Keratinocyte (primary cell): ENCODE measurements at regions not wholly inside any gene's neighbourhood (a gene's known extent, or its start where the extent isn't known, plus 50 kb on each side); places are given as distances from the start of the nearest gene placed in this dataset.

Experiments used
- DNase-seq: peaks from one replicate; pipeline ENCODE4 v3.0.0-alpha.2; 2011; ENCODE audit warnings: low read depth, missing footprints, low spot score
- FAIRE-seq: peaks from 2 replicates; lab custom pipeline; 2011; peaks lifted over from hg19 to GRCh38; lab: Jason Lieb, UNC
- H2AFZ ChIP-seq: 2 replicates; pipeline ENCODE4 v1.6.0; 2012; ENCODE audit warnings: low read length, control low read depth, inconsistent platforms; ENCODE audit not compliant: control insufficient read depth
- H3K27ac ChIP-seq: 2 replicates; pipeline ENCODE4 v1.5.1; 2011; ENCODE audit warnings: low read length; ENCODE audit not compliant: control insufficient read depth, insufficient read depth
- H3K27me3 ChIP-seq: 3 replicates; pipeline ENCODE4 v1.6.0; 2011; ENCODE audit warnings: low read length; ENCODE audit not compliant: control insufficient read depth, insufficient read depth; ENCODE audit errors: extremely low read depth
- H3K36me3 ChIP-seq, 2 experiments: 2 replicates in 1 of 2; 3 replicates in 1 of 2; pipeline ENCODE4 v1.5.1; 2011; ENCODE audit warnings: low read length in 2 of 2, mild to moderate bottlenecking in 1 of 2; ENCODE audit not compliant: control insufficient read depth in 2 of 2, insufficient read depth in 2 of 2; ENCODE audit errors: extremely low read depth in 1 of 2
- H3K4me1 ChIP-seq: 3 replicates; pipeline ENCODE4 v1.5.1; 2011; ENCODE audit warnings: low read length; ENCODE audit not compliant: control insufficient read depth, insufficient read depth; ENCODE audit errors: extremely low read depth
- H3K4me2 ChIP-seq: 3 replicates; pipeline ENCODE4 v1.6.0; 2011; ENCODE audit warnings: low read depth, low read length; ENCODE audit not compliant: control insufficient read depth, insufficient read depth; ENCODE audit errors: extremely low read depth
- H3K4me3 ChIP-seq, 3 experiments: fragments of 200-600 bp in 1 of 3; sonication (generic) in 1 of 3; 2 replicates in 2 of 3; 3 replicates in 1 of 3; pipeline ENCODE4 v1.5.1; 2011 to 2016; ENCODE audit warnings: low read length in 3 of 3, mild to moderate bottlenecking in 3 of 3, control low read depth in 2 of 3, inconsistent platforms in 1 of 3, low read depth in 1 of 3, mixed read lengths in 1 of 3, mixed run types in 1 of 3, moderate library complexity in 1 of 3; ENCODE audit not compliant: control insufficient read depth in 2 of 3, insufficient read depth in 2 of 3; ENCODE audit errors: extremely low read depth in 1 of 3
- H3K79me2 ChIP-seq: 2 replicates; pipeline ENCODE4 v1.6.0; 2012; ENCODE audit warnings: low read length; ENCODE audit not compliant: control insufficient read depth, insufficient read depth
- H3K9ac ChIP-seq: 3 replicates; pipeline ENCODE4 v1.6.0; 2011; ENCODE audit warnings: low read length; ENCODE audit not compliant: control insufficient read depth, insufficient read depth; ENCODE audit errors: extremely low read depth
- H3K9me1 ChIP-seq: 3 replicates; pipeline ENCODE4 v1.6.0; 2011; ENCODE audit warnings: low read length; ENCODE audit not compliant: control insufficient read depth, insufficient read depth; ENCODE audit errors: extremely low read depth
- H3K9me3 ChIP-seq: 2 replicates; pipeline ENCODE4 v1.5.1; 2012; ENCODE audit warnings: low read depth, low read length; ENCODE audit not compliant: control insufficient read depth
- H4K20me1 ChIP-seq: 3 replicates; pipeline ENCODE4 v1.6.0; 2011; ENCODE audit warnings: low read length; ENCODE audit not compliant: control insufficient read depth, insufficient read depth; ENCODE audit errors: extremely low read depth
- CTCF ChIP-seq, 3 experiments: IDR thresholded peaks in 1 of 3; conservative IDR thresholded peaks in 1 of 3; optimal IDR thresholded peaks in 1 of 3; 2 replicates in 2 of 3; 3 replicates in 1 of 3; pipeline versions ENCODE3 to v1.5.1; 2011; ENCODE audit warnings: low read length in 3 of 3, mild to moderate bottlenecking in 3 of 3, moderate library complexity in 2 of 3, control low read depth in 1 of 3, inconsistent platforms in 1 of 3; ENCODE audit not compliant: insufficient read depth in 2 of 3; ENCODE audit errors: extremely low read depth in 1 of 3
- EZH2 ChIP-seq: IDR thresholded peaks from one replicate; pipeline ENCODE4 v1.6.1; 2012; ENCODE audit warnings: inconsistent platforms, mild to moderate bottlenecking, low read length, moderate library complexity
- dilution Hi-C: fragments of 300-500 bp; cut with MboI; formaldehyde crosslinking; loops from one replicate; pipeline ENCODE4 v1.7.0; 2020; ENCODE audit warnings: low sequenced_read_pairs; ENCODE audit not compliant: extremely low pct_ligation_motif_present

GRCh38 chr6:23111984-23112383 lies 542.6 kb downstream of the HDGFL1 start:
- Histone ChIP-seq H3K4me3 (no peak overlapping the region), H3K79me2 (no peaks in the 10 kb centered on the region), H2AFZ (no peak overlapping the region), H3K9ac (no peak overlapping the region), H3K4me1 (no peaks in the 10 kb centered on the region), H3K4me2 (no peak overlapping the region), H3K27me3 (no peaks in the 10 kb centered on the region), H3K9me1 (no peaks in the 10 kb centered on the region), H3K27ac (no peak overlapping the region), H4K20me1 (no peaks in the 10 kb centered on the region), H3K9me3 (no peaks in the 10 kb centered on the region), H3K36me3 (no peaks in the 10 kb centered on the region)
- TF ChIP-seq CTCF (optimal IDR thresholded peaks at IDR 0.05 in 1 of 3, IDR thresholded peaks at IDR 0.05 in 1 of 3, conservative IDR thresholded peaks at IDR 0.05 in 1 of 3; ENCODE audit: extremely low read depth in 1 of 3, insufficient read depth in 2 of 3, low read length in 3 of 3), result no peak
- TF ChIP-seq EZH2, result no peak
- FAIRE-seq (no peak), DNase-seq (no peak)
- dilution Hi-C loops, result no loop called here

GRCh38 chr6:23114812-23115504 lies 545.6 kb downstream of the HDGFL1 start:
- Histone ChIP-seq H3K4me1 (no peaks in the 10 kb centered on the region), H3K9me3 (no peaks in the 10 kb centered on the region), H3K27ac (no peak overlapping the region), H3K9me1 (no peaks in the 10 kb centered on the region), H3K27me3 (no peaks in the 10 kb centered on the region), H4K20me1 (no peaks in the 10 kb centered on the region), H3K79me2 (no peaks in the 10 kb centered on the region), H2AFZ (no peak overlapping the region), H3K4me2 (no peak overlapping the region), H3K36me3 (no peaks in the 10 kb centered on the region), H3K9ac (no peak overlapping the region), H3K4me3 (no peak overlapping the region)
- TF ChIP-seq CTCF (optimal IDR thresholded peaks at IDR 0.05 in 1 of 3, IDR thresholded peaks at IDR 0.05 in 1 of 3, conservative IDR thresholded peaks at IDR 0.05 in 1 of 3; ENCODE audit: extremely low read depth in 1 of 3, insufficient read depth in 2 of 3, low read length in 3 of 3) (no peak), EZH2 (no peak)
- DNase-seq, result no peak
- FAIRE-seq, result no peak
- dilution Hi-C loops, result no loop called here
